ENCODE measurements at regions not wholly inside any gene's neighbourhood (a gene's known extent, or its start where the extent isn't known, plus 50 kb on each side); places are given as distances from the start of the nearest gene placed in this dataset.
A peak's percentile ranks its signal among the peaks of the same experiment; 100 is the strongest.

DNA sequence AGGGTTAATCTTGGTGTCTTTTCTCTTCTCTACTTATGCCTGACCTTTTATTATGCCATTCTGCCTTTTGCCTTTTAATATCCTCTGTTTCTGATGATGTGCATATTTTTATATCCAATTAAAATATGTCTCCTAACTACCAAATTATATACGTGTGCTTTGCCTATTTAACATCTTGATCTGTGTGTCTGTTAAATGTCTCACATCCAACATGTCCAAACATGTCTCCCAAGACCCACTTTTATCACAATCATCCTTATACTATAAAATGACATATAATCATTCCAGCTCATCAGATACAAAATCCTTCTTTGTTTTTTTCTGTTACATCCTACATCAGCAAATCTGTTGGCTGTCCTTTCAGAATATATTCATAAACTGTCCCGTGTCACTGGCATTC lies 539.5 kb downstream of the ZPLD1 start:
- Histone ChIP-seq H3K27ac (no peak overlapping the region), H3K27me3 (no peaks in the 10 kb centered on the region), H3K4me3 (no peak overlapping the region), H3K36me3 (no peaks in the 10 kb centered on the region), H3K9me3 (no peaks in the 10 kb centered on the region), H3K4me1 (no peaks in the 10 kb centered on the region)
- TF ChIP-seq POLR2AphosphoS5 (IDR thresholded peaks at IDR 0.05; ENCODE audit: insufficient read depth in 1 of 2, low read depth in 1 of 2) (no peak), POLR2A (IDR thresholded peaks at IDR 0.05) (no peak)
- TF ChIP-seq, protein P1, sequence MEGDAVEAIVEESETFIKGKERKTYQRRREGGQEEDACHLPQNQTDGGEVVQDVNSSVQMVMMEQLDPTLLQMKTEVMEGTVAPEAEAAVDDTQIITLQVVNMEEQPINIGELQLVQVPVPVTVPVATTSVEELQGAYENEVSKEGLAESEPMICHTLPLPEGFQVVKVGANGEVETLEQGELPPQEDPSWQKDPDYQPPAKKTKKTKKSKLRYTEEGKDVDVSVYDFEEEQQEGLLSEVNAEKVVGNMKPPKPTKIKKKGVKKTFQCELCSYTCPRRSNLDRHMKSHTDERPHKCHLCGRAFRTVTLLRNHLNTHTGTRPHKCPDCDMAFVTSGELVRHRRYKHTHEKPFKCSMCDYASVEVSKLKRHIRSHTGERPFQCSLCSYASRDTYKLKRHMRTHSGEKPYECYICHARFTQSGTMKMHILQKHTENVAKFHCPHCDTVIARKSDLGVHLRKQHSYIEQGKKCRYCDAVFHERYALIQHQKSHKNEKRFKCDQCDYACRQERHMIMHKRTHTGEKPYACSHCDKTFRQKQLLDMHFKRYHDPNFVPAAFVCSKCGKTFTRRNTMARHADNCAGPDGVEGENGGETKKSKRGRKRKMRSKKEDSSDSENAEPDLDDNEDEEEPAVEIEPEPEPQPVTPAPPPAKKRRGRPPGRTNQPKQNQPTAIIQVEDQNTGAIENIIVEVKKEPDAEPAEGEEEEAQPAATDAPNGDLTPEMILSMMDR (IDR thresholded peaks at IDR 0.05) = no peak
- no peak for DNase-seq (ENCODE audit: extremely low spot score in 2 of 2)
- intact Hi-C loops (cut with DNase I) = no loop called here

DNA sequence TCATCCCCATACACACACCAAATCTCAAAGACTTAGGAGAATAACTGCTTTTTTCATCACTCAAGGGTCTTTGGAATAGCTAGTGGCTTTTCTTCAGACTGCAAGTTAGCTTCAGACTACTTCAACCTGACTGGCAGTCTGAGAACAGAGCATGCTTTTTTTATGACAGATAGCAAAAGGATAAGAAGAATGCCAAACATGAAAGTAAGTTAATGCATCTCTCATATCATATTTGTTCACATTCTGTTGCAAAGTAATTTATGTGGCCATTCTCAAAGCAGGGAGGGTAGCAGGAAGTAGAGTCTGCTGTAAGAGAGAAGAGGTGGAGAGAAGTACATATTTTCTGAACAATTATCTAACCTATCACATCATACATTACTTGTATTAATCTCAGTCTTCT lies 544.4 kb downstream of the ZPLD1 start:
- Histone ChIP-seq H3K27me3 (no peaks in the 10 kb centered on the region), H3K4me3 (no peak overlapping the region), H3K9me3 (no peaks in the 10 kb centered on the region), H3K36me3 (no peaks in the 10 kb centered on the region), H3K4me1 (no peaks in the 10 kb centered on the region), H3K27ac (no peak overlapping the region)
- intact Hi-C loops (cut with DNase I) = no loop called here
- no peak for DNase-seq (ENCODE audit: extremely low spot score in 2 of 2)
- TF ChIP-seq POLR2A (IDR thresholded peaks at IDR 0.05) (no peak), POLR2AphosphoS5 (IDR thresholded peaks at IDR 0.05; ENCODE audit: insufficient read depth in 1 of 2, low read depth in 1 of 2) (no peak)
- TF ChIP-seq, protein P1 (IDR thresholded peaks at IDR 0.05) = no peak

DNA sequence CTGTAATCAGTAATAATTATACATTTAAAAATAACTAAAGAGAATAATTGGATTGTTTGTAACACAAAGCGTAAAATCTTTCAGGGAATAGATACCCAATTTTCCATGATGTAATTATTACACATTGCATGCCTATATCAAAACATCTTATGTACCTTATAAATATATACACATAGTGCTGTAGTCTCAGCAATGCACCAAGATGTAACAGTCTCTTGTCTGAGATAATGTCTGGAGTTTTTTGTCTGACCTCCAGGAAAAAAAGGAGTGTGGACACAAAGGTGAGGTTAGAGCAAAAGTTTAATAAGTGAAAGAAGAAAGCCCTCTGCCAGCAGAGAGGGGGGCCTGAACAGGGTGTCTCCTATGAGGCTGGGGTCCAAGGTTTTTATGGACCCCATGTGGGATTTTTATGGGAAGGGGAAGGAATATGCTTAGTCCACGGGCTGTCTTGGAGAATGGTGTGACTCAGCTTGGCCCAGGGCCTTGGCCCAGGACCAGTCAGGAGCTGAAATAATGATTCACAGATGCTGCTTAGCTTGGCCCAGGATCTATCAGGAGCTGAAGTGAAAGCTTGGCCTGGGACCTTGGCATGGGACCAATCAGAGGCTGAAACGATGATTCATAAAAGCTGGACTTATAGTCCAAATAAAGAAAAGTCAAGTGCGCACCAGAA lies 545.0 kb downstream of the ZPLD1 start:
- Histone ChIP-seq H3K36me3 (no peaks in the 10 kb centered on the region), H3K4me1 (no peaks in the 10 kb centered on the region), H3K4me3 (no peak overlapping the region), H3K9me3 (no peaks in the 10 kb centered on the region), H3K27me3 (no peaks in the 10 kb centered on the region), H3K27ac (no peak overlapping the region)
- no peak for DNase-seq (ENCODE audit: extremely low spot score in 2 of 2)
- intact Hi-C loops (cut with DNase I) = no loop called here
- peak in 1 of 2 donors; percentile 39 for TF ChIP-seq POLR2AphosphoS5 (IDR thresholded peaks at IDR 0.05; ENCODE audit: insufficient read depth in 1 of 2, low read depth in 1 of 2)
- TF ChIP-seq, protein P1 (IDR thresholded peaks at IDR 0.05) = no peak

DNA sequence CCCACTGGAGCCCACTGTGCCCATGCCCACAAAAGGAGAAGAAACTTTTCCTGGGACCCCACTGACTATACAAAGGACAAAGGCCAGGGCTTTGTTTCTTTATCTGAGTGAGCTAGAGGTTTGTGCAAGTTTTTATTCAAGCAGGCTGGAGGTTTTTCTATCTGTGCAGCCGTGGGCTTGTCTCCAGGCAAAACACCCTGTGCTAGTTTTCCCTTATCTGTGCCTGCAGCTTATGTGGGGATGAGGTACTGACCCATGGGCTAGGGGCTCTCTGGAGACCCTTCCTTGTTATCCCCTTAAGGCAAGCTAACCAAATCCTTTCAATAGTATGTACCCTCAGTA lies 545.5 kb downstream of the ZPLD1 start:
- TF ChIP-seq, protein P1 (IDR thresholded peaks at IDR 0.05) = no peak
- no peak for TF ChIP-seq POLR2AphosphoS5 (IDR thresholded peaks at IDR 0.05; ENCODE audit: insufficient read depth in 1 of 2, low read depth in 1 of 2)
- no peaks in the 10 kb centered on the region for H3K36me3 ChIP-seq
- no peaks in the 10 kb centered on the region for H3K4me1 ChIP-seq
- H3K27ac ChIP-seq = no peak overlapping the region
- no peak for DNase-seq (ENCODE audit: extremely low spot score in 2 of 2)
- no peaks in the 10 kb centered on the region for H3K27me3 ChIP-seq
- H3K9me3 ChIP-seq = no peaks in the 10 kb centered on the region
- intact Hi-C loops (cut with DNase I) = no loop called here
- H3K4me3 ChIP-seq = no peak overlapping the region

DNA sequence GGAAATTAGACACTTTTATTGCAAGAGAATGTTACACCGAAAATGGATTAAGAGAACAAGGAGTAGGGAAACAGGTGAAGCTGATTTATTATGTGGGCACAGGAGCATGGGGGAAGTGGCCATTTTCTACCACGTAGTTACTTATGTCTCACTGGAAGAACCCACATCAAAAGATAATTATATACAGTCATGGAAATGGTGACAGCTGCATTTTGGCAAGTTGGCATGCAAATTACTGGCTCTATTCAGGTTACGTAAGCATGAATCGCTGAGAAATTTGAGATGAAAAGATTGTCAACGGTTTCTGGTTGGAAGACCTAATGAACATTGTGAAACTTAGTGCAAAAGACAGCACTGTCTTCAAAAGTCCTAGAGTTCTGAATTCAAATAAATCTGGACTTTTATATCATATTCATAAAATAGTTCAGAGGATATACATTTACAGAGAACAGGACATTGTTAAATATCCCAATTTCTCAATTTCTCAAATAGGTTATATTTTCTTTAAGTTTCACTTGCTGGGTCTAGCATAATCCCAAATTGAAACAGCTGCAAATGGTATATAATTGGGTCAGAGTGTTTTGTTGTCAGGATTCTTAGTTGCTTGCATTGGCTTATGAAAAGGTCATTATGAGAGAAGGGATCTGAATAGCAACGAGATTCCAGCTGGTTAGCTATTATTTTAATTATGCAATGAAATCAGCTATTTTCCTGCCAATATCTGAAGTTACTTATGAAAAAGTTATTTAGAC lies 567.8 kb downstream of the ZPLD1 start:
- Histone ChIP-seq H3K4me3 (no peak overlapping the region), H3K27me3 (no peaks in the 10 kb centered on the region), H3K9me3 (no peaks in the 10 kb centered on the region), H3K27ac (no peak overlapping the region), H3K4me1 (no peaks in the 10 kb centered on the region), H3K36me3 (no peaks in the 10 kb centered on the region)
- TF ChIP-seq, protein P1 (IDR thresholded peaks at IDR 0.05) = no peak
- TF ChIP-seq POLR2AphosphoS5 (IDR thresholded peaks at IDR 0.05; ENCODE audit: insufficient read depth in 1 of 2, low read depth in 1 of 2) (no peak), POLR2A (IDR thresholded peaks at IDR 0.05) (no peak)
- DNase-seq (ENCODE audit: extremely low spot score in 2 of 2) = no peak
- intact Hi-C loops (cut with DNase I) = no loop called here
